ENCODE measurements at regions not wholly inside any gene's neighbourhood (a gene's known extent, or its start where the extent isn't known, plus 50 kb on each side); places are given as distances from the start of the nearest gene placed in this dataset.

- no peak for DNase-seq (ENCODE audit: low spot score)
These were observed 317.0 kb upstream of the IRX1 start for GRCh38 chr5:3278643-3279042.

- DNase-seq (ENCODE audit: low spot score) = peak; percentile 35
These were observed 317.9 kb upstream of the IRX1 start for GRCh38 chr5:3277590-3278196.

GRCh38 chr5:3276896-3277295, 318.7 kb upstream of the IRX1 start:
- DNase-seq (ENCODE audit: low spot score) = no peak

GRCh38 chr5:3269395-3270169, 326.1 kb upstream of the IRX1 start:
- DNase-seq (ENCODE audit: low spot score) = no peak

- DNase-seq (ENCODE audit: low spot score) = peak; percentile 23
These were observed 326.8 kb upstream of the IRX1 start for GRCh38 chr5:3268760-3269330.

GRCh38 chr5:3266861-3267260, 328.8 kb upstream of the IRX1 start:
- DNase-seq (ENCODE audit: low spot score) = no peak

GRCh38 chr5:3265936-3266335, 329.7 kb upstream of the IRX1 start:
- no peak for DNase-seq (ENCODE audit: low spot score)

GRCh38 chr5:3265131-3265885, 330.3 kb upstream of the IRX1 start:
- DNase-seq (ENCODE audit: low spot score) = no peak

GRCh38 chr5:3262451-3262850, 333.2 kb upstream of the IRX1 start:
- no peak for DNase-seq (ENCODE audit: low spot score)

GRCh38 chr5:3261081-3261480, 334.6 kb upstream of the IRX1 start:
- DNase-seq (ENCODE audit: low spot score) = no peak

GRCh38 chr5:3258050-3258449, 337.6 kb upstream of the IRX1 start:
- DNase-seq (ENCODE audit: low spot score) = no peak

GRCh38 chr5:3252235-3252634, 343.4 kb upstream of the IRX1 start:
- DNase-seq (ENCODE audit: low spot score) = no peak

GRCh38 chr5:3251784-3252183, 343.8 kb upstream of the IRX1 start:
- DNase-seq (ENCODE audit: low spot score) = no peak

GRCh38 chr5:3249401-3249800, 346.2 kb upstream of the IRX1 start:
- DNase-seq (ENCODE audit: low spot score) = no peak

GRCh38 chr5:3237276-3237868, 358.3 kb upstream of the IRX1 start:
- DNase-seq (ENCODE audit: low spot score) = no peak

GRCh38 chr5:3234566-3234965, 361.1 kb upstream of the IRX1 start:
- no peak for DNase-seq (ENCODE audit: low spot score)

- DNase-seq (ENCODE audit: low spot score) = no peak
These were observed 364.7 kb upstream of the IRX1 start for GRCh38 chr5:3230941-3231340.

GRCh38 chr5:3230254-3230653, 365.4 kb upstream of the IRX1 start:
- DNase-seq (ENCODE audit: low spot score) = no peak

GRCh38 chr5:3226196-3226920, 369.3 kb upstream of the IRX1 start:
- no peak for DNase-seq (ENCODE audit: low spot score)

- DNase-seq (ENCODE audit: low spot score) = no peak
These were observed 370.3 kb upstream of the IRX1 start for GRCh38 chr5:3225201-3225960.

GRCh38 chr5:3222924-3223323, 372.7 kb upstream of the IRX1 start:
- no peak for DNase-seq (ENCODE audit: low spot score)
